K562 (cell line): ENCODE measurements at regions not wholly inside any gene's neighbourhood (a gene's known extent, or its start where the extent isn't known, plus 50 kb on each side); places are given as distances from the start of the nearest gene placed in this dataset.

Experiments used
- ATAC-seq: fragments of 200-7000 bp; cut with Tn5 transposase; 3 replicates; pipeline ENCODE4 v1.9.1; 2020; ENCODE audit warnings: moderate library complexity
- BruUV-seq: library from RNA; stranded (reverse); fragments of 400-500 nt; replicated peaks from 2 replicates; lab custom pipeline; 2021; lab: Mats Ljungman, UMichigan
- CTCF ChIA-PET: fragments of 300-600 bp; formaldehyde crosslinking; extraction: SDS; loops from one replicate; lab custom pipeline; 2021; ENCODE audit warnings: low intra/inter-chr PET ratio; lab: Yijun Ruan, JAX
- POLR2A ChIA-PET: fragments of 300-600, 350-650 bp; sonication (Branson Sonifier 250); formaldehyde crosslinking; extraction: SDS; loops from one replicate; lab custom pipeline; 2021; ENCODE audit warnings: antibody characterized with exemption, inconsistent platforms; lab: Yijun Ruan, JAX
- DNase-seq, 4 experiments: peaks; one replicate each; pipeline versions ENCODE4 v3.0.0 to v3.0.0-alpha.2; 2011 to 2018; ENCODE audit warnings: low spot score in 3 of 4, mixed read lengths in 3 of 4; ENCODE audit errors: extremely low read depth in 1 of 4
- FAIRE-seq: peaks from 2 replicates; lab custom pipeline; 2011; peaks lifted over from hg19 to GRCh38; lab: Jason Lieb, UNC
- H2AFZ ChIP-seq: 2 replicates; pipeline ENCODE4 v1.6.0; 2011; ENCODE audit warnings: low read depth, low read length, control low read depth, inconsistent platforms
- H3K27ac ChIP-seq: fragments of 200-600 bp; 3 replicates; pipeline ENCODE4 v1.8.0; 2011; ENCODE audit warnings: low read depth, mild to moderate bottlenecking, control low read depth, inconsistent platforms, low read length, moderate library complexity, mixed read lengths; ENCODE audit errors: extremely low read depth
- H3K27me3 ChIP-seq, 2 experiments: fragments of 300-600 bp in 1 of 2; 2 replicates in 1 of 2; 3 replicates in 1 of 2; pipeline versions ENCODE4 v1.6.0 to v1.8.0; 2011; ENCODE audit warnings: inconsistent platforms in 2 of 2, low read length in 2 of 2, mild to moderate bottlenecking in 1 of 2, mixed read lengths in 1 of 2, moderate library complexity in 1 of 2; ENCODE audit not compliant: control insufficient read depth in 2 of 2, insufficient read depth in 2 of 2
- H3K36me3 ChIP-seq: fragments of 300-600 bp; 3 replicates; pipeline ENCODE4 v1.8.0; 2011; ENCODE audit warnings: mild to moderate bottlenecking, low read length, inconsistent platforms; ENCODE audit not compliant: control insufficient read depth, insufficient read depth
- H3K4me1 ChIP-seq, 2 experiments: fragments of 200-600 bp in 1 of 2; replicated peaks in 1 of 2; 2 replicates in 1 of 2; 3 replicates in 1 of 2; pipeline versions ENCODE4 v1.5.1 to v1.8.0; 2011; ENCODE audit warnings: inconsistent platforms in 2 of 2, low read length in 2 of 2, mild to moderate bottlenecking in 1 of 2, mixed read lengths in 1 of 2, moderate library complexity in 1 of 2; ENCODE audit not compliant: control insufficient read depth in 2 of 2, insufficient read depth in 2 of 2
- H3K4me2 ChIP-seq: 2 replicates; pipeline ENCODE4 v1.6.1; 2011; ENCODE audit warnings: low read length, control low read depth, inconsistent platforms, mixed read lengths; ENCODE audit not compliant: insufficient read depth
- H3K4me3 ChIP-seq: fragments of 200-600 bp; sonication (generic), shearing (Covaris generic); 2 replicates; pipeline ENCODE4 v1.5.1; 2016; ENCODE audit warnings: control low read depth, inconsistent platforms
- H3K79me2 ChIP-seq: fragments of 200-600 bp; 3 replicates; pipeline ENCODE4 v1.8.0; 2011; ENCODE audit warnings: low read length, inconsistent platforms; ENCODE audit not compliant: control insufficient read depth, insufficient read depth
- H3K9ac ChIP-seq, 2 experiments: 2 replicates each; pipeline versions ENCODE4 v1.6.0 to v1.6.1; 2011; ENCODE audit warnings: low read depth in 2 of 2, low read length in 2 of 2, control low read depth in 1 of 2, inconsistent platforms in 1 of 2, mild to moderate bottlenecking in 1 of 2, mixed read lengths in 1 of 2; ENCODE audit not compliant: insufficient read depth in 1 of 2
- H3K9me1 ChIP-seq: one replicate; pipeline ENCODE4 v1.6.0; 2011; ENCODE audit warnings: inconsistent platforms, mild to moderate bottlenecking, low read length, moderate library complexity; ENCODE audit not compliant: control insufficient read depth, insufficient read depth
- H3K9me3 ChIP-seq: replicated peaks from 2 replicates; pipeline ENCODE4 v1.5.1; 2011; ENCODE audit warnings: low read depth, low read length, inconsistent platforms; ENCODE audit not compliant: control insufficient read depth, insufficient read depth
- H4K20me1 ChIP-seq: replicated peaks from 2 replicates; pipeline ENCODE4 v1.6.1; 2011; ENCODE audit warnings: low read length, inconsistent platforms, mixed read lengths; ENCODE audit not compliant: control insufficient read depth, insufficient read depth
- DNMT1 ChIP-seq: fragments of 450-650 bp; IDR thresholded peaks from 2 replicates; pipeline ENCODE4 v1.6.1; 2016; ENCODE audit warnings: antibody characterized with exemption, mild to moderate bottlenecking
- HDAC1 ChIP-seq, 2 experiments: fragments of 450-650 bp; IDR thresholded peaks; 2 replicates each; pipeline ENCODE4 v1.6.1; 2016 to 2017; ENCODE audit warnings: inconsistent platforms in 1 of 2, mild to moderate bottlenecking in 1 of 2, moderate library complexity in 1 of 2
- TAF1 ChIP-seq: IDR thresholded peaks from 2 replicates; pipeline ENCODE4 v1.6.1; 2011; ENCODE audit warnings: mild to moderate bottlenecking, low read length, moderate library complexity; ENCODE audit not compliant: insufficient read depth, control insufficient read depth, severe bottlenecking; ENCODE audit errors: extremely low read depth
- ZNF133 ChIP-seq: fragments of 250-450 bp; sonication (Bioruptor Pico); IDR thresholded peaks from 2 replicates; pipeline ENCODE4 v1.4.0; 2020; ENCODE audit warnings: mild to moderate bottlenecking
- ZNF695 ChIP-seq: fragments of 450-650 bp; formaldehyde crosslinking; IDR thresholded peaks from 2 replicates; pipeline ENCODE4 v1.4.0; 2020; ENCODE audit warnings: mild to moderate bottlenecking, moderate library complexity
- WGBS: fragments of 100-300 bp; shearing (Covaris generic); methylation state at CpG from one replicate; pipeline ENCODE4 v1.1.6; 2016; ENCODE audit warnings: low coverage, mixed read lengths; ENCODE audit not compliant: insufficient coverage; ENCODE audit errors: missing lambda C conversion rate; 5-methylcytosine and 5-hydroxymethylcytosine counted together
- in situ Hi-C: fragments of 300-500 bp; cut with MboI; formaldehyde crosslinking; loops from 4 replicates; pipeline ENCODE4 v1.15.0; 2018; ENCODE audit warnings: inconsistent platforms, mixed read lengths
- intact Hi-C: fragments of 100-400 bp; cut with micrococcal nuclease; formaldehyde crosslinking; loops from 2 replicates; pipeline ENCODE4 v1.14.2; 2022
- TF ChIP-seq, protein P1 (sequence below): fragments of 450-650 bp; formaldehyde crosslinking; conservative IDR thresholded peaks from 2 replicates; pipeline ENCODE4 v1.4.0; 2022; ENCODE audit warnings: mild to moderate bottlenecking, missing genetic modification characterization
- TF ChIP-seq, protein P2 (sequence below): fragments of 250-450 bp; sonication (Bioruptor Pico); IDR thresholded peaks from 2 replicates; pipeline ENCODE4 v1.4.0; 2020; ENCODE audit warnings: mild to moderate bottlenecking, moderate library complexity, borderline replicate concordance
- TF ChIP-seq, protein P3 (sequence below), 2 experiments: fragments of 150-350 bp in 1 of 2; IDR thresholded peaks; 2 replicates each; pipeline ENCODE4 v1.6.1; 2012 to 2016; ENCODE audit warnings: low read depth in 2 of 2, low read length in 2 of 2, mild to moderate bottlenecking in 1 of 2, moderate library complexity in 1 of 2
- TF ChIP-seq, protein P4 (sequence below): conservative IDR thresholded peaks from 2 replicates; pipeline ENCODE4 v1.6.1; 2011; ENCODE audit warnings: low read depth, mild to moderate bottlenecking, low read length; ENCODE audit not compliant: control insufficient read depth

DNA sequence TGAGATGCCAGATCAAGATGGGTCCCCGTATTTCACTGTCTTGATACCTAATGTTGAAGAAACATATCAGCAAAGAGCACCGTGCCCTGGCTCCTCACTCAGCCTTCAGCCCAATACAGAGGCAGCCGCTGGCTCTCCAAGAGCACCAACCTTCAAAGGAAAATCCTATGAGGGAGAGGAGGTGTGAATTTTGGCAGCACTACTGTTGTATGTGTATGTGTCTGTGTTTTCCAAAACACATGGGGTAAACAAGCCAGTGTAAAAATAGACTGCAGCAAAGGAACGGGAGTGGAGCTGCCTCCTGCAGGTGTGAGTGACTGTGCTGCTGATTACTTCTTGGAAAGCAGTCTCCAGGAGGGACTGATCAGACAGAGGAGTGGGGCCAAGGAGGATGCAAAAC is 194.0 kb upstream of the CDH5 start:
- in situ Hi-C loops = no loop called here
- CTCF ChIA-PET = no interaction called here
- no peaks in the 10 kb centered on the region; a peak in 1 of 5 replicates for H3K27me3 ChIP-seq
- TF ChIP-seq, protein P1, sequence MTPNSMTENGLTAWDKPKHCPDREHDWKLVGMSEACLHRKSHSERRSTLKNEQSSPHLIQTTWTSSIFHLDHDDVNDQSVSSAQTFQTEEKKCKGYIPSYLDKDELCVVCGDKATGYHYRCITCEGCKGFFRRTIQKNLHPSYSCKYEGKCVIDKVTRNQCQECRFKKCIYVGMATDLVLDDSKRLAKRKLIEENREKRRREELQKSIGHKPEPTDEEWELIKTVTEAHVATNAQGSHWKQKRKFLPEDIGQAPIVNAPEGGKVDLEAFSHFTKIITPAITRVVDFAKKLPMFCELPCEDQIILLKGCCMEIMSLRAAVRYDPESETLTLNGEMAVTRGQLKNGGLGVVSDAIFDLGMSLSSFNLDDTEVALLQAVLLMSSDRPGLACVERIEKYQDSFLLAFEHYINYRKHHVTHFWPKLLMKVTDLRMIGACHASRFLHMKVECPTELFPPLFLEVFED = no peak
- no peak for TF ChIP-seq HDAC1 (IDR thresholded peaks at IDR 0.05)
- TF ChIP-seq, protein P2, sequence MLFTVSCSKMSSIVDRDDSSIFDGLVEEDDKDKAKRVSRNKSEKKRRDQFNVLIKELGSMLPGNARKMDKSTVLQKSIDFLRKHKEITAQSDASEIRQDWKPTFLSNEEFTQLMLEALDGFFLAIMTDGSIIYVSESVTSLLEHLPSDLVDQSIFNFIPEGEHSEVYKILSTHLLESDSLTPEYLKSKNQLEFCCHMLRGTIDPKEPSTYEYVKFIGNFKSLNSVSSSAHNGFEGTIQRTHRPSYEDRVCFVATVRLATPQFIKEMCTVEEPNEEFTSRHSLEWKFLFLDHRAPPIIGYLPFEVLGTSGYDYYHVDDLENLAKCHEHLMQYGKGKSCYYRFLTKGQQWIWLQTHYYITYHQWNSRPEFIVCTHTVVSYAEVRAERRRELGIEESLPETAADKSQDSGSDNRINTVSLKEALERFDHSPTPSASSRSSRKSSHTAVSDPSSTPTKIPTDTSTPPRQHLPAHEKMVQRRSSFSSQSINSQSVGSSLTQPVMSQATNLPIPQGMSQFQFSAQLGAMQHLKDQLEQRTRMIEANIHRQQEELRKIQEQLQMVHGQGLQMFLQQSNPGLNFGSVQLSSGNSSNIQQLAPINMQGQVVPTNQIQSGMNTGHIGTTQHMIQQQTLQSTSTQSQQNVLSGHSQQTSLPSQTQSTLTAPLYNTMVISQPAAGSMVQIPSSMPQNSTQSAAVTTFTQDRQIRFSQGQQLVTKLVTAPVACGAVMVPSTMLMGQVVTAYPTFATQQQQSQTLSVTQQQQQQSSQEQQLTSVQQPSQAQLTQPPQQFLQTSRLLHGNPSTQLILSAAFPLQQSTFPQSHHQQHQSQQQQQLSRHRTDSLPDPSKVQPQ = no peak
- no peak for TF ChIP-seq DNMT1
- TF ChIP-seq, protein P3, sequence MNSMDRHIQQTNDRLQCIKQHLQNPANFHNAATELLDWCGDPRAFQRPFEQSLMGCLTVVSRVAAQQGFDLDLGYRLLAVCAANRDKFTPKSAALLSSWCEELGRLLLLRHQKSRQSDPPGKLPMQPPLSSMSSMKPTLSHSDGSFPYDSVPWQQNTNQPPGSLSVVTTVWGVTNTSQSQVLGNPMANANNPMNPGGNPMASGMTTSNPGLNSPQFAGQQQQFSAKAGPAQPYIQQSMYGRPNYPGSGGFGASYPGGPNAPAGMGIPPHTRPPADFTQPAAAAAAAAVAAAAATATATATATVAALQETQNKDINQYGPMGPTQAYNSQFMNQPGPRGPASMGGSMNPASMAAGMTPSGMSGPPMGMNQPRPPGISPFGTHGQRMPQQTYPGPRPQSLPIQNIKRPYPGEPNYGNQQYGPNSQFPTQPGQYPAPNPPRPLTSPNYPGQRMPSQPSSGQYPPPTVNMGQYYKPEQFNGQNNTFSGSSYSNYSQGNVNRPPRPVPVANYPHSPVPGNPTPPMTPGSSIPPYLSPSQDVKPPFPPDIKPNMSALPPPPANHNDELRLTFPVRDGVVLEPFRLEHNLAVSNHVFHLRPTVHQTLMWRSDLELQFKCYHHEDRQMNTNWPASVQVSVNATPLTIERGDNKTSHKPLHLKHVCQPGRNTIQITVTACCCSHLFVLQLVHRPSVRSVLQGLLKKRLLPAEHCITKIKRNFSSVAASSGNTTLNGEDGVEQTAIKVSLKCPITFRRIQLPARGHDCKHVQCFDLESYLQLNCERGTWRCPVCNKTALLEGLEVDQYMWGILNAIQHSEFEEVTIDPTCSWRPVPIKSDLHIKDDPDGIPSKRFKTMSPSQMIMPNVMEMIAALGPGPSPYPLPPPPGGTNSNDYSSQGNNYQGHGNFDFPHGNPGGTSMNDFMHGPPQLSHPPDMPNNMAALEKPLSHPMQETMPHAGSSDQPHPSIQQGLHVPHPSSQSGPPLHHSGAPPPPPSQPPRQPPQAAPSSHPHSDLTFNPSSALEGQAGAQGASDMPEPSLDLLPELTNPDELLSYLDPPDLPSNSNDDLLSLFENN (IDR thresholded peaks at IDR 0.05; ENCODE audit: low read depth in 2 of 2, low read length in 2 of 2) = no peak
- TF ChIP-seq TAF1 = no peak
- no peak for TF ChIP-seq ZNF133 (CRISPR knock-in tag)
- TF ChIP-seq, protein P4, sequence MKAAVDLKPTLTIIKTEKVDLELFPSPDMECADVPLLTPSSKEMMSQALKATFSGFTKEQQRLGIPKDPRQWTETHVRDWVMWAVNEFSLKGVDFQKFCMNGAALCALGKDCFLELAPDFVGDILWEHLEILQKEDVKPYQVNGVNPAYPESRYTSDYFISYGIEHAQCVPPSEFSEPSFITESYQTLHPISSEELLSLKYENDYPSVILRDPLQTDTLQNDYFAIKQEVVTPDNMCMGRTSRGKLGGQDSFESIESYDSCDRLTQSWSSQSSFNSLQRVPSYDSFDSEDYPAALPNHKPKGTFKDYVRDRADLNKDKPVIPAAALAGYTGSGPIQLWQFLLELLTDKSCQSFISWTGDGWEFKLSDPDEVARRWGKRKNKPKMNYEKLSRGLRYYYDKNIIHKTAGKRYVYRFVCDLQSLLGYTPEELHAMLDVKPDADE = no peak
- TF ChIP-seq ZNF695 (CRISPR knock-in tag) = no peak

More for the DNA sequence above, 194.0 kb upstream of the CDH5 start:
- intact Hi-C loops = no loop called here
- POLR2A ChIA-PET = no interaction called here
- no peak overlapping the region for H2AFZ ChIP-seq
- DNase-seq (no peak), ATAC-seq (no peak), FAIRE-seq (no peak)
- no peaks in the 10 kb centered on the region for H3K9me3 ChIP-seq
- no peaks in the 10 kb centered on the region for H3K4me1 ChIP-seq
- H3K36me3 ChIP-seq = no peaks in the 10 kb centered on the region
- H4K20me1 ChIP-seq = no peaks in the 10 kb centered on the region
- no peaks in the 10 kb centered on the region for H3K9me1 ChIP-seq
- H3K27ac ChIP-seq = no peak overlapping the region
- WGBS = 0% methylated on average over 4 of the region's 4 CpGs
- no peak overlapping the region for H3K9ac ChIP-seq
- BruUV-seq = no TSS peak
- no peaks in the 10 kb centered on the region for H3K79me2 ChIP-seq
- no peak overlapping the region for H3K4me3 ChIP-seq
- no peak overlapping the region for H3K4me2 ChIP-seq
